ENCODE measurements at regions not wholly inside any gene's neighbourhood (a gene's known extent, or its start where the extent isn't known, plus 50 kb on each side); places are given as distances from the start of the nearest gene placed in this dataset.

DNA sequence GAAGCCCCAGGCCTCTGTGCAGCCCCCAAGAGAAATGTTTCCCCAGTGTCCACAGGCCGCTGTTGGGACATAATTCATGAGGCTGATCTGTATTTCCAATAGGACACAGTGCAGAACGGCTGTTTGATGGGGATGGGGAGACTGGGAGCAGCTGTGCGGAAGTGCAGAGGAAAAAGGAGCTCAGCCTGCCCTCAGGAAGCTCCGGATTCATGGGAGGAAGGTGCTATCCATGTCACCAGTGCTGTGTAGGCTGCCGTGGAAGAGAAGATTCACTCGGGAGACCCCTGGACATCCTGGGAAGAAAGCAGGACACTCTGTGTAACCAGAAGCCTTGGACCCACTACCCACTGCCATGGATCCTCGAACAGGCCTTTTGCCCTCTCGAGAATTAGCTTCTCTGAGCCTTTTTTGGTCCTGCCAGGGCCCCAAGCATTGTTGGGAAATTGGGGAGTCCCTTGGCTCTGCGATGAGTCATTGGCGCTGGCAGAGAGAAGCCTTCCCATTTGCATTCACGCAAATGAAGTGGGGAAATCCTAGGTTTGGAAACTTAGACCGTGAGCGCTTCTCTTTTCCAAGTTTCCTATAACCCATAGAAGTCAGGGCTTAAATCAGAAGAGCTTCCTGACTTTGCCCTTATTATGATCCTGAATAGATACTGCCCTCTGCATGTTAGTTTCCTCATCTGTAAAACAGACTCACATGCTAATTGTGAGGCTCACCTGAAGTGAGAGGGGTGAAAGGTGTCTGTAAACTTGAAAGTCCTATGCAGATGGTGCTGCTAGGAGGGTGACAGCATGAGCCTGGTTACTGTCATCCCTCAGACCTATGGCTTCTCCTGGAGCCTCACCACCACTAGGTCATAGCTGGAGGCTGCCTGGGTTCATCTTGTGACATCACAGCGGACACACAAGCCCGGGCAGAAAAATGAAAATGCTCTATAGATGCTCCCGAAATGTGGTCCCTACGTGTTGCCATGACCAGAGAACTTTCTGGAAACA is 229.2 kb upstream of the B3GAT1 start:
- Histone ChIP-seq H3K79me2 (ENCODE audit: low read depth) (no peaks in the 10 kb centered on the region), H4K20me1 (ENCODE audit: low read depth) (no peaks in the 10 kb centered on the region), H3K4me2 (no peak overlapping the region), H3K9ac (no peak overlapping the region), H3K36me3 (no peaks in the 10 kb centered on the region), H3F3A (ENCODE audit: low read depth) (no peaks in the 10 kb centered on the region), H2AFZ (replicated peaks) (no peak overlapping the region), H3K27me3 (no peaks in the 10 kb centered on the region), H3K4me1 (no peaks in the 10 kb centered on the region), H3K4me3 (no peak overlapping the region), H3K9me3 (ENCODE audit: low read depth) (no peaks in the 10 kb centered on the region), H3K27ac (no peak overlapping the region)
- no peak overlapping the region for H3K27ac Mint-ChIP-seq
- H3K9me3 Mint-ChIP-seq: no peaks in the 10 kb centered on the region
- H3K27me3 Mint-ChIP-seq (ENCODE audit: insufficient read depth, low read depth): peaks cover 9% of the 10 kb centered on the region
- peaks cover 32% of the 10 kb centered on the region for H3K4me1 Mint-ChIP-seq
- no peaks in the 10 kb centered on the region for H3K36me3 Mint-ChIP-seq
- H3K4me3 Mint-ChIP-seq: no peak overlapping the region
- no peak for DNase-seq (ENCODE audit: low spot score)
- TF ChIP-seq CTCF (IDR thresholded peaks at IDR 0.05) (no peak), EZH2phosphoT487 (IDR thresholded peaks at IDR 0.05) (no peak), EZH2 (IDR thresholded peaks at IDR 0.05) (no peak)

DNA sequence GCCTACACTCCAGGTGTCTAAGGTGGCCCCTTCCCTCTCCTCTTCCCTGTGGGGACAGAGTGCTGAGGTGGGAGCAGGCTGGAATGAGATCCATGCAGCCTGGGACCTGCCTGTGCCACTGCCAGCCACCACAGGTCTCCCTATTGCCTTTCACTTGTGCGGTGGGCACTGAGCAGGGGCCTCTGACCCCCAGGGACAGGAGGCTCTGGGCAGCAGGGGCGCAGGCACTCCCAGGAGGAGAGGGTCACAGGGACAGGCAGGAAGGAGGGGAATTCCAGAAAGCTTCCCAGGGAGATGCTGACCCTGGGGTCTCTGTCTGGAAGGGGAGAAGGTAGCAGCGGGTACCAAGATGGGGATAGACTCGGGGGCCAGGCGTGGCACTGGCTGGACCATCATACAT is 228.5 kb upstream of the B3GAT1 start:
- H3K4me1 ChIP-seq: no peaks in the 10 kb centered on the region
- H3F3A ChIP-seq (ENCODE audit: low read depth): no peaks in the 10 kb centered on the region
- Mint-ChIP-seq H3K4me1 (peaks cover 39% of the 10 kb centered on the region), H3K27ac (no peak overlapping the region), H3K9me3 (no peaks in the 10 kb centered on the region), H3K36me3 (no peaks in the 10 kb centered on the region), H3K27me3 (ENCODE audit: insufficient read depth, low read depth) (peaks cover 9% of the 10 kb centered on the region), H3K4me3 (no peak overlapping the region)
- no peak overlapping the region for H3K4me3 ChIP-seq
- no peak for TF ChIP-seq EZH2phosphoT487 (IDR thresholded peaks at IDR 0.05)
- no peak for TF ChIP-seq CTCF (IDR thresholded peaks at IDR 0.05)
- no peak for TF ChIP-seq EZH2 (IDR thresholded peaks at IDR 0.05)
- DNase-seq (ENCODE audit: low spot score): no peak
- H3K27me3 ChIP-seq: no peaks in the 10 kb centered on the region
- H3K27ac ChIP-seq: no peak overlapping the region
- no peak overlapping the region for H2AFZ ChIP-seq (replicated peaks)
- H4K20me1 ChIP-seq (ENCODE audit: low read depth): no peaks in the 10 kb centered on the region
- no peak overlapping the region for H3K9ac ChIP-seq
- no peak overlapping the region for H3K4me2 ChIP-seq
- H3K9me3 ChIP-seq (ENCODE audit: low read depth): no peaks in the 10 kb centered on the region
- H3K79me2 ChIP-seq (ENCODE audit: low read depth): no peaks in the 10 kb centered on the region
- no peaks in the 10 kb centered on the region for H3K36me3 ChIP-seq

GRCh38 chr11:134639586-134640330 is 227.7 kb upstream of the B3GAT1 start:
- no peak overlapping the region for H2AFZ ChIP-seq (replicated peaks)

More at GRCh38 chr11:134639586-134640330, 227.7 kb upstream of the B3GAT1 start:
- Histone ChIP-seq H3K4me1 (no peaks in the 10 kb centered on the region), H3K4me2 (no peak overlapping the region), H3K79me2 (ENCODE audit: low read depth) (no peaks in the 10 kb centered on the region), H3K36me3 (no peaks in the 10 kb centered on the region), H3K9me3 (ENCODE audit: low read depth) (no peaks in the 10 kb centered on the region), H3K9ac (no peak overlapping the region), H3F3A (ENCODE audit: low read depth) (no peaks in the 10 kb centered on the region), H4K20me1 (ENCODE audit: low read depth) (no peaks in the 10 kb centered on the region), H3K27me3 (no peaks in the 10 kb centered on the region), H3K4me3 (no peak overlapping the region), H3K27ac (no peak overlapping the region)
- no peak for TF ChIP-seq EZH2 (IDR thresholded peaks at IDR 0.05)
- no peak for TF ChIP-seq CTCF (IDR thresholded peaks at IDR 0.05)
- TF ChIP-seq EZH2phosphoT487 (IDR thresholded peaks at IDR 0.05): no peak
- DNase-seq (ENCODE audit: low spot score): no peak
- Mint-ChIP-seq H3K27ac (no peak overlapping the region), H3K4me1 (peaks cover 42% of the 10 kb centered on the region), H3K36me3 (no peaks in the 10 kb centered on the region), H3K27me3 (ENCODE audit: insufficient read depth, low read depth) (peaks cover 9% of the 10 kb centered on the region), H3K4me3 (no peak overlapping the region), H3K9me3 (no peaks in the 10 kb centered on the region)
